NCI-H226 (cell line): ENCODE measurements at regions not wholly inside any gene's neighbourhood (a gene's known extent, or its start where the extent isn't known, plus 50 kb on each side); places are given as distances from the start of the nearest gene placed in this dataset.
"Not testable (repeated sequence)": the region's sequence is repeated elsewhere in the genome, so short reads cannot be mapped to it uniquely, and the experiment has no call there.

ENCODE experiments used
- DNase-seq: peaks from one replicate; pipeline ENCODE4 v3.0.0-alpha.2; 2015

- no peak for DNase-seq
Observed at GRCh38 chrX:130552444-130553073, 150.8 kb downstream of the RBMX2 start.

- no peak for DNase-seq
Observed at GRCh38 chrX:130555341-130555740, 153.6 kb downstream of the RBMX2 start.

DNA sequence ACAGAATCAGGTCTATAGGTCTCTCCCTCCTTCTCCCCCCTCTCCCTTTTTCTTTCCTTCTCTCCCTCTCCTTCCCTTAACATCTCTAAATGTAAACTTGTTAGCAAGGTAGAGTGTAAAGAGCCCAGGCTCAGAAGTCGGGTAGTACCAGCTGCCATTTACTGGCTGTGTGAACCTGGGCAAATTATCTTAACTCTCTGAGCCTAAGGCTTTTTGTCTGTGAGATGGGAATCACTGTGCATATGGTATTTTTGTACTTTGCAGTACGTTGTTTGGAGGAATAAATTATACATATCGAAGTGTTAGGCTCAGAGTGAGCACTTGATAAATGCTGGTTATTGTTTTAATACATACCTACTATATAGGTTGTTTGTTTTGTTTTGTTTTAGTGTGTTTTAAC, 154.0 kb downstream of the RBMX2 start:
- DNase-seq = no peak

GRCh38 chrX:130556951-130557350, 155.2 kb downstream of the RBMX2 start:
- DNase-seq = no peak

DNA sequence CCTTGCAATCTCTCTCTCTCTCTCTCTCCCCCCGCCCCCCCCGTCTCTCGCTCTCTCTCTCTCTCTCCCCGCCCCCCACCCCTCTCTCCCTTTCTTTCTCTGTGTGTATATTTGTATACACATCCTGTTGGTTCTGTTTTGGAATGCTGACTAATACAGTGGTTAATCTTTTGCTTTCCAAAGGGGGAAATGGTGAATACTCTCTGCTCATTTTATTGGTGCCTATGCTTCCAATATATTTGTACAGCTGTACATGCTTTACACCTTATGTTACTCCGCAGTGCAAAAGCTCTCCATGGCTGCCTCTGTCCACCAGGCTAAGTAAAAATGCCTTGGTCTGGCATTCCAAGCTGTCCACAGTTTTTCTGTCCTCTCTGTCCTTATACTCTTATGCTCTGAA, 158.8 kb downstream of the RBMX2 start:
- DNase-seq = no peak

- no peak for DNase-seq
Observed at GRCh38 chrX:130561930-130562329, 160.1 kb downstream of the RBMX2 start.

- DNase-seq = no peak
Observed at GRCh38 chrX:130563476-130563875, 161.7 kb downstream of the RBMX2 start.

GRCh38 chrX:130566028-130566683, 164.4 kb downstream of the RBMX2 start:
- no peak for DNase-seq

- not testable (repeated sequence) for DNase-seq
Observed at GRCh38 chrX:130573030-130573429, 171.2 kb downstream of the RBMX2 start.
